GM12891 (cell line): ENCODE measurements at regions not wholly inside any gene's neighbourhood (a gene's known extent, or its start where the extent isn't known, plus 50 kb on each side); places are given as distances from the start of the nearest gene placed in this dataset.
"Not testable (repeated sequence)": the region's sequence is repeated elsewhere in the genome, so short reads cannot be mapped to it uniquely, and the experiment has no call there.

Experiments used
- POLR2A ChIP-seq: IDR thresholded peaks from 2 replicates; pipeline ENCODE4 v1.6.1; 2011; ENCODE audit warnings: low read depth, low read length, control low read depth
- POLR2AphosphoS5 ChIP-seq: IDR thresholded peaks from 2 replicates; pipeline ENCODE4 v1.6.1; 2011; ENCODE audit warnings: low read depth, low read length, control low read depth

DNA sequence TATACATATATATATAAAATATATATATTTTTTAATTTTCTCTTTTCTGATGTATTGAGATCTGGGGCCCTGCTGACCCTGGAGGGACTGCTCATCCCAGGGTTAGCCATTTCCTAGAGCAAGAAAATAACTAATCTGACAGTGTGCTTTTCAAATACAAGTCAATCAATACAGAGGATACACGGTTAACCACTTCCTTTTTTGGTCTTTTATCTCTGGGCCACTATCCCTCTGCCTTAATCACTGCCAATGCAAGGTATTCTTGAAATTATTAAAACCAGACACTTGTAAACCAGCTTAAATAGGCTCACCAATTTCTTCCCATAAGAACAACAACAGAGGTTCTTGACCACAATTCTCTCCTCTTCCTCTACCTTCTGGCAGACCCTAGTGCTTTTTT lies 133.6 kb downstream of the SPIN4 start:
- not testable (repeated sequence) for TF ChIP-seq POLR2A, POLR2AphosphoS5
